ENCODE measurements at regions not wholly inside any gene's neighbourhood (a gene's known extent, or its start where the extent isn't known, plus 50 kb on each side); places are given as distances from the start of the nearest gene placed in this dataset.

- TF ChIP-seq CTCF (IDR thresholded peaks at IDR 0.05) (no peak), POLR2AphosphoS5 (IDR thresholded peaks at IDR 0.05; ENCODE audit: insufficient read depth in 1 of 2, low read depth in 1 of 2) (no peak)
Observed at GRCh38 chr9:135332516-135332915, 147.1 kb upstream of the PPP1R26 start.

Measured in vagina (tissue), 2 donors.